ENCODE measurements at regions not wholly inside any gene's neighbourhood (a gene's known extent, or its start where the extent isn't known, plus 50 kb on each side); places are given as distances from the start of the nearest gene placed in this dataset.

DNA sequence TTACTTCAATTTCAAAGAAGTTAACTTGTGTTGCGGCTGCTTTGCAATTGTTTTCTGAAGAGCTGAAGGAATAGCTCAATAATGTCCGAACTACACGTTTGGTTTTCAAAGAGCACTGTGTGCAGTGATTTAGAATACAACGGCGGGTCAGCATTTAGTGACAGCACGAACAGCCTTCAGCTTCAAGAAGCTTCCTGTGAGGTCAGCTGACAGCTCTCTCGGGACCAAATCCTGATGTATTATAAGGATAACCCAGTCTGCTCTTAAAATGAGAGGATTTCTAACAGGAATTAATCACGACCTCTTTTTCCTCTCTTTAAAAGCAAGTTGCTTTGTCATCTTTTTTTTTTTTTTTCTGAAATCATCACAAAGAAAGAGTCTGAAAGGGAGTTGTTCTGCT is 97.9 kb upstream of the UNC13C start:
- Histone ChIP-seq H3K4me1 (ENCODE audit: control insufficient read depth, extremely low read depth, insufficient read depth, low read length) (peaks cover 22% of the 10 kb centered on the region), H3K9me1 (ENCODE audit: control insufficient read depth, extremely low read depth, insufficient read depth, low read length) (no peaks in the 10 kb centered on the region), H2AFZ (ENCODE audit: control insufficient read depth, low read length) (no peak overlapping the region), H3K27ac (ENCODE audit: control insufficient read depth, insufficient read depth, low read length) (no peak overlapping the region), H4K20me1 (ENCODE audit: control insufficient read depth, extremely low read depth, insufficient read depth, low read length) (no peaks in the 10 kb centered on the region), H3K4me2 (ENCODE audit: control insufficient read depth, extremely low read depth, insufficient read depth, low read depth, low read length) (no peak overlapping the region), H3K36me3 (ENCODE audit: control insufficient read depth in 2 of 2, extremely low read depth in 1 of 2, insufficient read depth in 2 of 2, low read length in 2 of 2) (no peaks in the 10 kb centered on the region), H3K4me3 (ENCODE audit: control insufficient read depth in 2 of 3, extremely low read depth in 1 of 3, insufficient read depth in 2 of 3, low read depth in 1 of 3, low read length in 3 of 3) (no peak overlapping the region), H3K9ac (ENCODE audit: control insufficient read depth, extremely low read depth, insufficient read depth, low read length) (no peak overlapping the region), H3K79me2 (ENCODE audit: control insufficient read depth, insufficient read depth, low read length) (no peaks in the 10 kb centered on the region), H3K9me3 (ENCODE audit: control insufficient read depth, low read depth, low read length) (no peaks in the 10 kb centered on the region), H3K27me3 (ENCODE audit: control insufficient read depth, extremely low read depth, insufficient read depth, low read length) (no peaks in the 10 kb centered on the region)
- TF ChIP-seq EZH2 (IDR thresholded peaks at IDR 0.05; ENCODE audit: low read length): no peak
- TF ChIP-seq, protein P1, sequence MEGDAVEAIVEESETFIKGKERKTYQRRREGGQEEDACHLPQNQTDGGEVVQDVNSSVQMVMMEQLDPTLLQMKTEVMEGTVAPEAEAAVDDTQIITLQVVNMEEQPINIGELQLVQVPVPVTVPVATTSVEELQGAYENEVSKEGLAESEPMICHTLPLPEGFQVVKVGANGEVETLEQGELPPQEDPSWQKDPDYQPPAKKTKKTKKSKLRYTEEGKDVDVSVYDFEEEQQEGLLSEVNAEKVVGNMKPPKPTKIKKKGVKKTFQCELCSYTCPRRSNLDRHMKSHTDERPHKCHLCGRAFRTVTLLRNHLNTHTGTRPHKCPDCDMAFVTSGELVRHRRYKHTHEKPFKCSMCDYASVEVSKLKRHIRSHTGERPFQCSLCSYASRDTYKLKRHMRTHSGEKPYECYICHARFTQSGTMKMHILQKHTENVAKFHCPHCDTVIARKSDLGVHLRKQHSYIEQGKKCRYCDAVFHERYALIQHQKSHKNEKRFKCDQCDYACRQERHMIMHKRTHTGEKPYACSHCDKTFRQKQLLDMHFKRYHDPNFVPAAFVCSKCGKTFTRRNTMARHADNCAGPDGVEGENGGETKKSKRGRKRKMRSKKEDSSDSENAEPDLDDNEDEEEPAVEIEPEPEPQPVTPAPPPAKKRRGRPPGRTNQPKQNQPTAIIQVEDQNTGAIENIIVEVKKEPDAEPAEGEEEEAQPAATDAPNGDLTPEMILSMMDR (optimal IDR thresholded peaks at IDR 0.05 in 1 of 3, IDR thresholded peaks at IDR 0.05 in 1 of 3, conservative IDR thresholded peaks at IDR 0.05 in 1 of 3; ENCODE audit: extremely low read depth in 1 of 3, insufficient read depth in 2 of 3, low read length in 3 of 3): no peak
- no peak for DNase-seq (ENCODE audit: low read depth, low spot score)
- dilution Hi-C loops (cut with MboI; ENCODE audit: extremely low pct_ligation_motif_present, low sequenced_read_pairs): no loop called here
- FAIRE-seq: no peak

DNA sequence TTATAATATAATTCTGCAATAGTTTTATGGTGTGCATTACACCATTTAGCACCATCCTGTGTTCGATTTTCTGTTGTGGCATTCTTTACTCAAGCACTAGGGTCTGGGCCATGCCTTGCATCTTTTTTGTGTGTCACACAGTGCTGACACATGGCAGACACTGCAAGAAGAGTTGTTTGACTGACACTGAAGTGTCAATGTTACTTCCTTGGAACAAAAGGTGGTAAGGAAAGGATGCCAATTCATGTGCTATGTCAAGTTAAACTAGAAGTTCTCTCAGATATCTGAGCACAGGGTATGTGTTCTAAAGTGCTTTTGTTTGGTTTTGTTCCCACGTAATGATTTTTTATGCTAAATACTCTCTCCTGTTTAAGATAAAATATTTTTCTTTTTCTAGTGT is 102.5 kb upstream of the UNC13C start:
- Histone ChIP-seq H3K9me1 (ENCODE audit: control insufficient read depth, extremely low read depth, insufficient read depth, low read length) (no peaks in the 10 kb centered on the region), H3K9ac (ENCODE audit: control insufficient read depth, extremely low read depth, insufficient read depth, low read length) (no peak overlapping the region), H2AFZ (ENCODE audit: control insufficient read depth, low read length) (no peak overlapping the region), H3K4me2 (ENCODE audit: control insufficient read depth, extremely low read depth, insufficient read depth, low read depth, low read length) (no peak overlapping the region), H4K20me1 (ENCODE audit: control insufficient read depth, extremely low read depth, insufficient read depth, low read length) (no peaks in the 10 kb centered on the region), H3K79me2 (ENCODE audit: control insufficient read depth, insufficient read depth, low read length) (no peaks in the 10 kb centered on the region), H3K36me3 (ENCODE audit: control insufficient read depth in 2 of 2, extremely low read depth in 1 of 2, insufficient read depth in 2 of 2, low read length in 2 of 2) (no peaks in the 10 kb centered on the region), H3K4me3 (ENCODE audit: control insufficient read depth in 2 of 3, extremely low read depth in 1 of 3, insufficient read depth in 2 of 3, low read depth in 1 of 3, low read length in 3 of 3) (no peak overlapping the region), H3K4me1 (ENCODE audit: control insufficient read depth, extremely low read depth, insufficient read depth, low read length) (no peaks in the 10 kb centered on the region), H3K27ac (ENCODE audit: control insufficient read depth, insufficient read depth, low read length) (no peak overlapping the region), H3K9me3 (ENCODE audit: control insufficient read depth, low read depth, low read length) (no peaks in the 10 kb centered on the region), H3K27me3 (ENCODE audit: control insufficient read depth, extremely low read depth, insufficient read depth, low read length) (no peaks in the 10 kb centered on the region)
- dilution Hi-C loops (cut with MboI; ENCODE audit: extremely low pct_ligation_motif_present, low sequenced_read_pairs): no loop called here
- TF ChIP-seq, protein P1 (optimal IDR thresholded peaks at IDR 0.05 in 1 of 3, IDR thresholded peaks at IDR 0.05 in 1 of 3, conservative IDR thresholded peaks at IDR 0.05 in 1 of 3; ENCODE audit: extremely low read depth in 1 of 3, insufficient read depth in 2 of 3, low read length in 3 of 3): no peak
- TF ChIP-seq EZH2 (IDR thresholded peaks at IDR 0.05; ENCODE audit: low read length): no peak
- FAIRE-seq (no peak), DNase-seq (ENCODE audit: low read depth, low spot score) (no peak)
